Femur (tissue), 1 donor: ENCODE measurements at regions not wholly inside any gene's neighbourhood (a gene's known extent, or its start where the extent isn't known, plus 50 kb on each side); places are given as distances from the start of the nearest gene placed in this dataset.

Experiments used
- DNase-seq: peaks from one replicate; pipeline ENCODE4 v3.0.0-alpha.2; 2017

- DNase-seq, result no peak
These were observed 65.7 kb upstream of the SDK1 start for GRCh38 chr7:3235322-3235721.

DNA sequence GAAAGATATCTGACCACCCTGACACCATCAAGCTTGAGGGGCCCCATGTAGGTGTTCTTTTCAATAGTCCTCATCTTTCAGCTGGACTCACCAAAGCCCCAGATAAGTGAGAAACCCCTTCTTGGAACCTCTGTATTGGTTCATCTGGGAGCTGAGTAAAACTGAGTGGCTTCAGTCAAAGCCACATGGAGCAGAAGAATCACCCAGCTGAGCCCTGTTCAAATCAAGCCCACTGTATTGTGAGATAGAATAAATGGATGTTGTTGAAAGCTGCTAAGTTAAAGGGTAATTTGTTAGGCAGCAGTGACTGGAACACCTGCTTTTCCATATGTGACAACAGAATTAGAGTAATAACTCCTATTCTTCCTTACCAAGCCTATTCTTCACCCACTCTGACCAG, 64.8 kb upstream of the SDK1 start:
- no peak for DNase-seq

DNA sequence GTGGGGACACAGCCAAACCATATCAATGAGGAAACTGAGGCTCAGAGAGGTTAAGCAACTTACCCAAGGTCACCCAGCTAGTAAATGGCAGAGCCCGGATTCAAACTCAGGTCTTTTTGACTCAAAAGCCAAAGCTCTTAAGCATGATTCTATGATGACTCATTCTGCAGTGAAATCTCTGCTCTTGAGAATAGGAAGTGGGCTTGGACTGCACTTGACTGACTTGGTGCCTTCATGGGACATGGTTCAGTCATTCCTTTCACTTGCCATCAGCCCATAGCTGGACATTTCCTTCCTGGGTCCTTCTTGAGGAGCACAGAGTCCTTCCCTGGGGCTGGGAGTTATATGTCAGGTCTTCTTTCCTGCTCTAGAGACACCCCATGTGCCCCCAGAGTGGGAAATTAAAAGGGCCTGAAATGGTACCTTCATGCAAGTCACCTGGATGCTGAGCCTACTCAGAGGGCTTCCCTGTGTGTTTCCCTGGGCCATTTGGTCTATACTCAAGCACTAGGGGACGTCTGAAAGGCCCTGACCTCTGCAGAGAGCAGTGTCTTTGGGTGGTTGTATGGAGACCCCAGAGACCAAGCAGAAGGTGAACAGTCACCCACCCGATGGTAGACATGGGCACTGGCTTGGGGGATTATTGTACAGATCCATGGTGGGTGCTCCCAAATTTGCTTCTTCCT, 62.4 kb upstream of the SDK1 start:
- no peak for DNase-seq

DNA sequence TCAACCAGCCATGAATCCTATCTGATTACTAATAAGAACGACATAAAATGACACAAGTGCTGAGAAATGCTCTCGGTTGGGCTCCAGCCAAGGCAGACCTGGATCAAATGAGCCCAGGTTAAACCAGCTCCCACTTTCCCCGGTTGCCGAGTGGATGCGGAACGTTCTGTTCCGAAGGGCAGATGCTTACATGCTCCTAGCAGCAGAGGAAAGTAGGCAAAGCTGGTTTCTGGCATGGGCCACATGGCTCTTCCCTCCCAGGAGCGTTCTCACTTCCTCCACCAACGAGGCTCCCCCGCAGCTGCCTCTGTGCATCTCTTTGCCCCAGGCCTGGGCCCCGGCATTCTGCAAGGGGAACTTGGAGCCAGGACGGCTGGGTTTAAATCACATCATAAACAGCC, 61.8 kb upstream of the SDK1 start:
- DNase-seq, result no peak

DNA sequence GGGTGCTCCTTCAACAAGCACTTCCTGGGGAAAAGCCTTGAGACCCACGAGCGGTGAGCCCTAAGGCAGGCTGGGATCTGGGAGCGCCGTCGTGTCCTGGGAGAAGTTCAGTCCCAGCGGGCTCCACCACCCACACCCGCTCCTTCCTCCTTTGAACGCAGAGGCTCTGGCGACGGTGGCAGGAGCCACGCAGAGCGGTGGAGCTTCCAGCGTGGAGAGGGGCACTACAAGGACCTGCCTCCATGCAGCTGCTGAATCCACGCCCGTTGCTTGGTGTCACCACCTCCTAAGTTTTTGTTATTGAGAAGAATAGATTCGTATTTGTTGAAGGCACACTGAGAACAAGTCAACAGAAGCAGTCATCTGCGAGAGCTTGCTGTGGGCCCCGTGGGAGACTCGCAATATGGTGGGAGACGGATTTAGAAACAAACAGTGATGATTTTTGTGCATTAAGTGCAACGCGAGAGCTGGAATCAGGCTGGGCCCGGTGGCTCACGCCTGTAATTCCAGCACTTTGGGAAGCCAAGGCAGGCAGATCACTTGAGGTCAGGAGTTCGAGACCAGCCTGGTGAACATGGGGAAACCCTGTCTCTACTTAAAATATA, 60.1 kb upstream of the SDK1 start:
- DNase-seq, result no peak

DNA sequence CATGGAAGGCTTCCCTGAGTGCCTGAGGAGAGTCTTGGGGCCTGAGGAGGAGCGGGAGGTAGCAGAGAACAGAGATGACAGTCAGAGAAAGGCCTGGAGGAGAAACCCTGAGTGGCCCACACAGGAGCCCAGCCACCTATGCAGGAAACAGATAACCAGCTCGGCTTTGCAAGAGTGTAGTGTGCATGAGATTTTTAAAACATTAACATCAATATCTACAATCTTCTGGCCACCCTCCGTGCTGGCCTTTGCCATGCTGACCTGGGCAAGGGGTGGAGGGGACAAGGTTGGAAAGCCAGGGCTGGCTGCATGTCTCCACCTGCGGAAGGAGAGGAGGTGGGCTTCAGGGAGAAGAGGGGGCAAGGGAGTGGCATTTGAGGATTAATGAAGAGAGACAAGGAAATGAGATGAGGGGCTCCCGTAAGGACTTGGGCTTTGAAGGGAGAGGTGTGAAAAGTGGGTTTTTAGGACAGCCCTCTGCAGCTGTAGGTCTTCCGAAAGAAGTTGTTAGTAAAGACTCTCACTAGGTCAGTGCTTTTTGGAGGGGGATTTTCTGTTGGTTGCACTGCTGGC, 59.3 kb upstream of the SDK1 start:
- DNase-seq, result no peak

DNA sequence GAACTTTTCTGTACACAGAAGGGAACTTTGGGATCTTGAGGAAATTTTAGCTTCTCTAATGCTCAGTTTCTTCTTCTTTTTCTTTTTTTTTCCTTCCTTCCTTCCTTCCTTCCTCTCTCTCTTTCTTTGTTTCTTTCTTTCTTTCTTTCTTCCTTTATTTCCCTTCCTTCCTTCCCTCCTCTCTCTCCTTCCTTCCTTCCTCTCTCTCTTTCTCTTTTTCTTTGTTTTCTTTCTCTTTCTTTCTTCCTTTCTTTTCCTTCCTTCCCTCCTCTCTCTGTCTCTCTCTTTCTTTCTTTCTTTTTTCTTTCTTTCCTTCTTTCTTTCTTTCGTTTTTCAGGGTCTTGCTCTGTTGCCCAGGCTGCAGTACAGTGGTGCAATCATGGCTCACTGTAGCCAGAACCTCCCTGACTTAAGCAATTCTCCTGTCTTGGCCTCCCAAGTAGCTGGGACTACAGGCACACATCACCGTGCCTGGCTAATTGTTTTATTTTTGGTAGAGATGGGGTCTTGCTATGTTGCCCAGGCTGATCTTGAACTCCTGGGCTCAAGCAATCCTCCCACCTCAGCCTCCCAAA, 58.6 kb upstream of the SDK1 start:
- DNase-seq, result no peak

DNA sequence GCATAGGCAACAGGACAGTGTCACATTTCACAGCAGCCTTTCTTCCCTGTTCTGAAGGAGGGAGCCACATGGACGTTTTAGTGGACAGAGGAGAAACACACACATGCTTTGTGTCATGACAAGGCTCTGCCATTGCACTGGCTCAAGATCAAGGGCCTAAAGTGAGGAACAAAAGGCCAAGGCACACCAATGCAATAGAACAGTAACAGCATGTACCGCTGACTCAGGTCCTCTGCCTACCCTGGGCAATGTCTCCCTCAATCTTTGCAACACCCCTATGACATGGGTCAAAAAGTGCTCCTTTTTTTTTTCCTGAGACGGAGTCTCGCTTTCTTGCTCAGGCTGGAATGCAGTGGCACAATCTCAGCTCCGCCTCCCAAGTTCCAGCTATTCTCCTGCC, 57.8 kb upstream of the SDK1 start:
- DNase-seq, result no peak

- no peak for DNase-seq
These were observed 57.4 kb upstream of the SDK1 start for GRCh38 chr7:3243680-3244079.

GRCh38 chr7:3244241-3244814, 56.7 kb upstream of the SDK1 start:
- no peak for DNase-seq

DNA sequence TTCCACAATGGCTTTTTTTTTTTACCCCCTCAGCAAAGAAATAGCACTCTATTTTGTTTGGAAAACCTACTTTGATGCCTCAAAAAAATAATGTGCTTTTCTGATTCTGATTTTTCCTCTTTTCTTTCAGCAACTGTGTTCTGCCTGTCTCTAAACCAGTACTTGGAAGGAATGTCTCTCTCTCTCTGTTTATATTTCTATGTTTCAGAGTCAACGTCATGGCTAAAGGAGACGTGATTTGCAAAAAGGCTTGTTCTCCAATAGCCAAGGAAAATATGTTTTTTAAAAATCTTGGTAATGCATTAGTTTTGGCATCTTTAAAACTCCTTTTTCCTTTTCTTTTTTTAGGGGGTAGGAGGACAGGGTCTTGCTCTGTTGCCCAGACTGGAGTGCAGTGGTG, 56.0 kb upstream of the SDK1 start:
- no peak for DNase-seq

GRCh38 chr7:3245721-3246120, 55.3 kb upstream of the SDK1 start:
- DNase-seq, result no peak

DNA sequence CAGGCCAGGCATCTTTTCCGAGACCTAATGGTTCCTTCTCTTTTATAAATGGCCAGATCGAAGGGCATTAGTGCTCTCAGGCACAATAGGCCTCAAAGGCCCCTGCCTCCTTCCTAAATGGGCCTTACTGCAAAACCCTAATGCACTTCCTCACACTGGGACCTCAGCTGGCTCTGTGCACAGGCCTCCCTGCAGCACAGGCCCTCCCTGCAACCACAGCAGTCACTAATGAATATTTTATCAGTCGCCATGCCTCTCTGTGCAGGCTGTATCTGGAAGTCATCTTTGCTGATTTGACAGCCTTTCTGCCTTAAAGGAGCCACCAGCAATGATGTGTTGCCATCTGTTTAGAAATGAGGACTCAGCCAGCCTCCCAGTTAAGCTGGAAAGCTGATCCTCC, 54.9 kb upstream of the SDK1 start:
- DNase-seq, result no peak

GRCh38 chr7:3246651-3247050, 54.4 kb upstream of the SDK1 start:
- no peak for DNase-seq

- DNase-seq, result no peak
These were observed 50.3 kb upstream of the SDK1 start for GRCh38 chr7:3250725-3251124.
